ENCODE measurements at regions not wholly inside any gene's neighbourhood (a gene's known extent, or its start where the extent isn't known, plus 50 kb on each side); places are given as distances from the start of the nearest gene placed in this dataset.

DNA sequence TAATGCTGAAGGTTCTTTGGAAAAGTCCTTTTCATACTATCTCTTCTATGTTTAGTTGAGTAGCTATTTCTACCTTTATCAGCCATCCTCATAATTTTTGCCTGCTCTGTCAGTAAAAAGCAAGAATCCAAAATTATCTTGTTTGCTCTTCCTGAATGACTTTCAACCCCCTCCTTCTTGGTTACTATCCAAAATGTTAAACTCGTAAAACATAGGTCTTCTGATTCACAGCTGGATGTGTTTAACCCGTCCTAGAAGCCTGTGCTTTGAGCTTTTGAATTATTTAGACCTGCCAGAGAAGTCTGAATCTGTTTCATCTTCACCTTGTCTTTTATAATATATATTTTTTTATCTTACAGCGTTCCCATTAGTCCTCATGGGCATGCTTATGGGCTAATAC, 136.4 kb upstream of the MDFIC start:
- no peak for DNase-seq (ENCODE audit: low read depth)
- TF ChIP-seq, protein P1, sequence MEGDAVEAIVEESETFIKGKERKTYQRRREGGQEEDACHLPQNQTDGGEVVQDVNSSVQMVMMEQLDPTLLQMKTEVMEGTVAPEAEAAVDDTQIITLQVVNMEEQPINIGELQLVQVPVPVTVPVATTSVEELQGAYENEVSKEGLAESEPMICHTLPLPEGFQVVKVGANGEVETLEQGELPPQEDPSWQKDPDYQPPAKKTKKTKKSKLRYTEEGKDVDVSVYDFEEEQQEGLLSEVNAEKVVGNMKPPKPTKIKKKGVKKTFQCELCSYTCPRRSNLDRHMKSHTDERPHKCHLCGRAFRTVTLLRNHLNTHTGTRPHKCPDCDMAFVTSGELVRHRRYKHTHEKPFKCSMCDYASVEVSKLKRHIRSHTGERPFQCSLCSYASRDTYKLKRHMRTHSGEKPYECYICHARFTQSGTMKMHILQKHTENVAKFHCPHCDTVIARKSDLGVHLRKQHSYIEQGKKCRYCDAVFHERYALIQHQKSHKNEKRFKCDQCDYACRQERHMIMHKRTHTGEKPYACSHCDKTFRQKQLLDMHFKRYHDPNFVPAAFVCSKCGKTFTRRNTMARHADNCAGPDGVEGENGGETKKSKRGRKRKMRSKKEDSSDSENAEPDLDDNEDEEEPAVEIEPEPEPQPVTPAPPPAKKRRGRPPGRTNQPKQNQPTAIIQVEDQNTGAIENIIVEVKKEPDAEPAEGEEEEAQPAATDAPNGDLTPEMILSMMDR (IDR thresholded peaks at IDR 0.05; ENCODE audit: insufficient read depth, low read length, poor library complexity, severe bottlenecking) = no peak
- no peaks in the 10 kb centered on the region for H3K27me3 ChIP-seq (ENCODE audit: control insufficient read depth, insufficient read depth, low read length)
- H3K4me3 ChIP-seq (ENCODE audit: low read depth, low read length) = no peak overlapping the region
- H3K36me3 ChIP-seq (ENCODE audit: control insufficient read depth, insufficient read depth, low read length) = no peaks in the 10 kb centered on the region

DNA sequence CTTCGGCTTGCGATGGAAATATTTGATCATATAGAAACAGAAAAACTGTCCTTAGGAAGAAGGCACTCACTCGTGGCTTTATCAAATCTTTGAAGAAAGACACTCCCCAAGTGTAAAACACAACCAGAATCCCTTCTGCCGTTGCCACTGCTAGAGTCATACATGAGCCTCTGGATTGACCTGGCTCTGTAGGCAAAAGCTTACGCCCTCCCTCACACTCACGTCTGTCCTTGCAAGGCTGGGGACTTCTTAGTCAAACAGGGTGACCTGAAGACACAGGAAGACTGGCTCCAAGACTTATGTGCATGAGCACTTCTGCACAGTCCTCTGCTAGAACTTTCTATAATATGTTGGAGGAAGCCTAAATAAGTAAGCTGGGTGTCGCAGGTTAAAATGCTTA, 135.4 kb upstream of the MDFIC start:
- Histone ChIP-seq H3K4me3 (ENCODE audit: low read depth, low read length) (no peak overlapping the region), H3K27me3 (ENCODE audit: control insufficient read depth, insufficient read depth, low read length) (no peaks in the 10 kb centered on the region), H3K36me3 (ENCODE audit: control insufficient read depth, insufficient read depth, low read length) (no peaks in the 10 kb centered on the region)
- no peak for DNase-seq (ENCODE audit: low read depth)
- TF ChIP-seq, protein P1 (IDR thresholded peaks at IDR 0.05; ENCODE audit: insufficient read depth, low read length, poor library complexity, severe bottlenecking) = no peak

DNA sequence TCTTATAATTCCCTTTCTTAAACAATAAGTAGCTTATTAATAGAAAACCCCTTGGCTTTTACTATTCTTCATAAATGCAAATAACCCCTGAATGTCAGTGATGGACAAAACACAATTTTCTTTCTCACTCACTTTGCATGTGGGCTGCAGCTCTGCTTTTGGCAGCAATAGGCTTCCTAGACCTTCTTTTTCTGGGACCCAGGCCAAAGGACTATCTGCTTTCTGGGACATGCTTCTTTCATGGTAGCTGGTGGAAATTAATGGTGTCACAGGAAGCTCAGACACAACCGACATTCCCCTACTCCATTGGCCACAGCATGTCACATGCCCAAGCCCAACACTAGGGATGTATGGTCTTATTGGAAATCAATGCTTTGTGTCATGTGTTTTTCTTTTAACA, 134.3 kb upstream of the MDFIC start:
- Histone ChIP-seq H3K36me3 (ENCODE audit: control insufficient read depth, insufficient read depth, low read length) (no peaks in the 10 kb centered on the region), H3K27me3 (ENCODE audit: control insufficient read depth, insufficient read depth, low read length) (no peaks in the 10 kb centered on the region), H3K4me3 (ENCODE audit: low read depth, low read length) (no peak overlapping the region)
- DNase-seq (ENCODE audit: low read depth) = no peak
- TF ChIP-seq, protein P1 (IDR thresholded peaks at IDR 0.05; ENCODE audit: insufficient read depth, low read length, poor library complexity, severe bottlenecking) = no peak

DNA sequence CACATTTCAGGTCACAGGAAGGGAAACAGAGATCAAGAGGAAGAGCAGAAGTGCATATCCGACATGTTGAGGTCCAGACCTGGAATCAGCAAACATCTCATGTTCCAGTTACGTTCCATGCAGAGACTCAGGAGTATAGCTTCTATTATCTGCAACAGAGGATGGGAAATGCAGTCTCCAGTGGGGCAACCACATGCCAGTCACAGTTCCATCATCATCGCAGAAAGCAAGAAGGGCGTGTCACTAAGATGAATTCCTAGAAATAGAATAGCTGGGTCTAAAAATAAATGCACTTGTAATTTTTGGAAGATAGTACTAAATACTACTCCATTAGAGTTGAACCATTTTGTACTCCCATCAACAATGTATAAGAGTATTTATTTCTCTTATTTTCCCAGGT, 133.2 kb upstream of the MDFIC start:
- Histone ChIP-seq H3K36me3 (ENCODE audit: control insufficient read depth, insufficient read depth, low read length) (no peaks in the 10 kb centered on the region), H3K27me3 (ENCODE audit: control insufficient read depth, insufficient read depth, low read length) (no peaks in the 10 kb centered on the region), H3K4me3 (ENCODE audit: low read depth, low read length) (no peak overlapping the region)
- TF ChIP-seq, protein P1 (IDR thresholded peaks at IDR 0.05; ENCODE audit: insufficient read depth, low read length, poor library complexity, severe bottlenecking) = no peak
- DNase-seq (ENCODE audit: low read depth) = no peak

DNA sequence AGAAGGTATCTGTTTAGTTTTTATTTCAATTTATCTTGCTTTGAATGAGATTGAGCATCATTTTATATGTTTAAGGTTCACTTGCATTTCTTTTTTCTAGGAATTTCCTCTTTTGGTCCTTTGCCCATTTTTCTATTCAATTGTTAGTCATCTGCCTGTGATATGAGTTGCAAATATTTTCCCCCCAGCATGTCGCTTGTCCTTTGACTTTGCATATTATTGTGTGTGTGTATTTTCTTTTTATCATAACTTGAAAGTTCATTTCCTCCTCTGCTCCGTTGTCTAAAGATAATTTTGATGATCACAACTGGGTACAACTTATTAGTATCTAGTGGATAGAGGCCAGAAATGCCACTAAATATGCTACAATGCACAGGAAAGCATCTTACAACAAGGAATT, 132.7 kb upstream of the MDFIC start:
- DNase-seq (ENCODE audit: low read depth) = no peak
- Histone ChIP-seq H3K36me3 (ENCODE audit: control insufficient read depth, insufficient read depth, low read length) (no peaks in the 10 kb centered on the region), H3K27me3 (ENCODE audit: control insufficient read depth, insufficient read depth, low read length) (no peaks in the 10 kb centered on the region), H3K4me3 (ENCODE audit: low read depth, low read length) (no peak overlapping the region)
- TF ChIP-seq, protein P1 (IDR thresholded peaks at IDR 0.05; ENCODE audit: insufficient read depth, low read length, poor library complexity, severe bottlenecking) = no peak

DNA sequence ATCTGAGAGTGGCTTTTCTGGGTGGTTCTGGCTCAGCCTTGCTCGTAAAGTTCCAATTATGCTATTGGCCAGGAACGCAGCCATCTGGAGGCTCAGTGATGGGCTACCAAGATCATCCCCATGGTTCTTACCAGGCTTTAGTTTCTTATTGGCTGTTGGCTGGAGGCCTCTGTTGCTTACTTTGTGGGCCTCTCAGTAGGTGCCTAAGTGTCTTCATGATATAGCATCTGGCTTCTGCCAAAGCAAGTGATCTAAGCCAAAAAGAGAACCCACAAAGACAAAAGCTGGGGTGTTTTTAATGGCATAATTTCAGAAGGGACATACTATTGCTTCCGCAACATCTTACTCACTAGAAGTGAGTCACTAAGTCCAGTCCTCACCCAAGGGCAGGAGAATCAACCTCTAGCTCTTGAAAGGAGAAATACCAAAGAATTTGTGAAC, 132.0 kb upstream of the MDFIC start:
- no peaks in the 10 kb centered on the region for H3K27me3 ChIP-seq (ENCODE audit: control insufficient read depth, insufficient read depth, low read length)
- TF ChIP-seq, protein P1 (IDR thresholded peaks at IDR 0.05; ENCODE audit: insufficient read depth, low read length, poor library complexity, severe bottlenecking) = no peak
- no peak overlapping the region for H3K4me3 ChIP-seq (ENCODE audit: low read depth, low read length)
- DNase-seq (ENCODE audit: low read depth) = peak; percentile 12
- H3K36me3 ChIP-seq (ENCODE audit: control insufficient read depth, insufficient read depth, low read length) = no peaks in the 10 kb centered on the region
